ENCODE measurements at regions not wholly inside any gene's neighbourhood (a gene's known extent, or its start where the extent isn't known, plus 50 kb on each side); places are given as distances from the start of the nearest gene placed in this dataset.

DNA sequence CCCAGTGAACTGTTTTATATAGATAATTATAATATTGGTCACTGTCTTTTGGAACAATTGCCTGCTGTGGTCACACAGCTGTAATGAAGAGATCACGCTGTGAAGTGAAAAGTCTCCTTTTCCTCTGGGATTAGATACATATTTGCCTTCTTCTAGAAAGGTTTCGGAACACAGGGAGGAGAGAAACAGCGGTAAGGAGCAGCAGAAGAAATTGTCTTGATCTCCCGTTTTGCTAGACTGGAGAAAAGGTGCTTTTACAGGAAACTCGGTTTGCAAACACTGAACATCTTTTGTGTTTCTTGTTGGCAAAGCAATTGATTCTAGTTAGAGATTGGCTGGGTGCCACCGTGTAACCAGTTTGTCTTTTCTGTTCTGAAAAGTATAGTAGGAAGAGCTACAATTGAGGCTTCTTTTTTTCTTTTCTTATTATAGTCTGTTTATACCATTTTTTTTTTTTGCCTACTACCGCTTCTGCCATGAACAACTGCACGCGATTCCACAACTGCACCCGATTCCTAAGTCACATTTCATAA, 404.1 kb upstream of the ID4 start:
- DNase-seq, result peak; percentile 66

DNA sequence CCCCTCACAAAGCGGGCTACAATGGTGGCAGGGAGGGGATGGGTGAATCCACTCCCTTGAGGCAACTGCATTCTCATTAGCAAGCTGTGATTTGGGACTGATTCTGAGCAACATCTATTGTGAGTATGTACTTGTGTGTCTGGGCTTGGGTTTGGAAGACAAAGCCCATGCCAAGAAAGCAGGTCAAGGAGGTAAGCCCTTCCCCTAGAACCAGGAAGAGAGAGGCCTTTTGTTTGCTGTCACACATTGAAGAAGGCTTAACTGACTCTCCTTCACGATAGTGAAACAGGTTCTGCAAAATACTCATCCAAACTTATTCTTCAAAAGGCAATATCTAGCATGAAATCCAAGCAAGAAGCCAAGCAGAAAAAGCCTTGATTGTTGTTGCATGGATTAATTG, 403.1 kb upstream of the ID4 start:
- no peak for DNase-seq

DNA sequence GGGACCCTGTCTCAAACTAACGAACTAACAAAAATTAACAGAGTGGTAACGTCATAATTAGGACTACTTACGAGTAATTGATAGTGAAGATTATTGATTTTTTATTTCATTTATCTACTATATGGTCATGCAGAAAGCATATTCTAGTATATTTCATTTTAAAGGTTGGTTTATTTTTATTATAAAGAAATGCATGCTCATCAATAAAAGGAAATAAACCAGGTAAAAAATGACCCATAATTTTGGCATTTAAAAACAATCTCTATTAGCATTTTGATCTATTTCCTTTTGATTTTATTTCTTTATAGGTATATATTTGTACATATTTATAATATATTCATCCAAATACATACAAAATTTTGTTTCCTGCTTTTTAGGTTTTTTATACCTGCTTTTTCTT, 401.4 kb upstream of the ID4 start:
- DNase-seq, result no peak

DNA sequence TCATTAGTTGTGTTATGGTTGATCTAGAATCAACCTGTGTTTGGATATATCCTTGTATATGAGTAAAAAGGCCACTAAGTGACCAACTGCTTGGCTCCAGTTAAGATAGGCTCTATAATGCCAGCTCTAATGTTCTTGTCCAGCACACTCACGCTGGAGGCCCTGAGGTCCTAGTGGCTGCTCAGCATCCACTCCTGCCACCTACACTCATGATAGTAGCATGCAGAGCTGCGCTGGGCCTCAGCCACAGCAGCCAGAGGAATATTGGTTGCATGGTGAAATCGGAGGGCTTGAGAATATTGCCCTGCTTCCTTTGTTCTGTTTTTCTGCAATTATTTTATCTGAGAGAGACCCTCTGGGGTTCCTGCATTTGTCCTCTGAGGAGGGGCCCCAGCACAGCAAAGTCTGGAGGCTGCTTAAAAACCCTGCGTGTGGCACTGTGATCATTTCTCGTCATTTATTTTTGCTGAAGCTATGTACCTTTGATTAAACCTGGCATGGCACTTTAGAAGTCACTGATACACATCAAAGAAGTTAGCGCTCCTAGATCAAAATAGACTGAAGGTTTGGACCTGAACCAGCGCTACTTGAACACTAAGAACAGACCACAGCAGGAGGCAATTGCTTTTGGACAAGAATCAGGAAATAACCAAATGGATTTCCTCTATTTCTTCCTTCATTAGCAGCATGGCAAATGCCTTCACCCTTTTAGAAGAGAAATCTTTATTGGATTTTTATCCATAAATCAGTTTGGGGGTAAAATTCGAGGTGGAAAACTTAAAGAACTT, 398.4 kb upstream of the ID4 start:
- DNase-seq, result no peak

DNA sequence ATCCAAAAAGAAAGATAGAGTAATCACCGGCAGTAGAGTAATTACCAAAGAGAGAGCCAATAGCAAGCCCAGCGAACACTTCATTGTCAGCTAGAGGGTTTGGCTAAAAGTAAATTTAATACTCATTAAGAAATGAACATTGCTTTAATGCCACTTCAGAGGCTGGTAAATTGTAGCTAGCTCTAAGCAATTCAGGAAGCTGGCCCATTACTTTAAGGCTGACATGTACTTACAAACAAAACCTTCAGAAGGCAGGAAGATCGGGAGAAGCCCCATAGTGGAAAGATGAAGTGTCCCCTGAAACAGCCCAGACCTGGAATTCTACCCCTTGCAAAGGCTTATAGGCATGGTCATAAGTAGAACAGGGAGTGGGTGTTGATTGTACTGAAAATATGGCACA, 396.6 kb upstream of the ID4 start:
- no peak for DNase-seq

DNA sequence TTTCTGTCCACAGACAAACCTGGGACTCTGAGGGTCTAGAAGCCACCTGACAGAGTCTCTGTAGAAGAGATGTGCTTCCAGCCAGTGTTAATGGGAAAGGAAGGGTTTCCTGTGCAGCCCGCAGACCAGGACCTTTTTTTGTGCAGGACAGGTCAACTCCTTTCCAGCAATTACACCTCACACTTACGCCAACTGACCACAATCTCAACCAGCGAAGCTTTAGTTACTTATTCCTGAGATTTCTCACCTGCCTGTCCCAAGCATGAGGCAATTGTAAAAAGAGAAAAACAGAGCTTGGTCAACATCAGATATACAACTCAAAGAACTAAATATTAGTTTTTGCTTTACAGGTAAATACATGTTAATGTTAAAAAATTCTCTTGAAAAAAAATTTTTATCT, 393.8 kb upstream of the ID4 start:
- DNase-seq, result no peak

DNA sequence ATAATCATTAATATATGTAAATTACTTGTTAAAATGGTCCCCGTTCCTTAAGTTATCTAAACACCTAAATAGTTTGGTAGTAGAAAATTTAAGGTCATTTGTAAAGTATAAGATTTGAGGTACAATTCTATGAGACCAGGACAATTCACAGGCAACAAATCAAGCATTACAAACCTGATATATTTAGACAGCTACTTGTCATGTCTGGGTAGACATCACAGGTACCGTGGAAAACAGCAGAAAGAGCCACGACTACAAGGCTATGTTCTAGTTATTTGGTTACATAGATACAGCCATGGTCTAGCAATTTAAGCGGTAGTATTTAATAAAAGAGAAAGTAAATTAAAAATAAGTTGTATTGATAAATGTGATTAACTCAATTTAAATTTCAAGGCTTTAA, 393.1 kb upstream of the ID4 start:
- no peak for DNase-seq

DNA sequence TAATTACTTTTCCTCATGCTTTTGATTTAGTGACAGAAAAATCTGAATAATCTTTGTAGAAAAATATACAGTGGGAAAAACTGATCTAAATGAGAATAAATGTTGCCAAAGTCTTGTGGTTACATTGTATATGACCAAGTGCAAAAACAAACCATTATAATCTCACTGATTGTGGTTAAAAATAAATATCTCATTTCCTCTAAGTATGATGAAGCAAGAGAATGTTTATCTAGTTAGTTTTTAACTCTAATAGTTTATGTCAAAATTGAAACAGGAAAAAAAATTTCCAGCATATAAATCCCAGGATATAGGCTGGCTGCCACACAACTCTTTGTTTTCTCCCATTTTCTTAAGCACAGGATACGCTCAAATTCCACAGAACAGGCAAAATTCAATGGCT, 392.7 kb upstream of the ID4 start:
- no peak for DNase-seq

DNA sequence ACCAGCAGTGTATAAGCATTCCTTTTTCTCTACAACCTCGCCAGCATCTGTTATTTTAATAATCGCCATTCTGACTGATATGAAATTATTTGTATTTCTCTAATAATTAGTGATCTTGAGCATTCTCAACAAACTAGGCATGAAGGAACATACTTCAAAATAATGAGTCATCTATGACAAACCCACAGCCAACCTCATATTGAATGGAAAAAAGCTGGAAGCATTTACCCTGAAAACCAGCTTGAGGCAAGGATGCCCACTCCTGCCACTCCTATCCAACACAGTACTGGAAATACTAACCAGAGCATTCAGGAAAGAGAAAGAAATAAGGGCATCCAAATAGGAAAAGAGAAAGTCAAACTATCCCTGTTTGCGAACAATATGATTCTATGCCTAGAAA, 390.6 kb upstream of the ID4 start:
- DNase-seq, result no peak

DNA sequence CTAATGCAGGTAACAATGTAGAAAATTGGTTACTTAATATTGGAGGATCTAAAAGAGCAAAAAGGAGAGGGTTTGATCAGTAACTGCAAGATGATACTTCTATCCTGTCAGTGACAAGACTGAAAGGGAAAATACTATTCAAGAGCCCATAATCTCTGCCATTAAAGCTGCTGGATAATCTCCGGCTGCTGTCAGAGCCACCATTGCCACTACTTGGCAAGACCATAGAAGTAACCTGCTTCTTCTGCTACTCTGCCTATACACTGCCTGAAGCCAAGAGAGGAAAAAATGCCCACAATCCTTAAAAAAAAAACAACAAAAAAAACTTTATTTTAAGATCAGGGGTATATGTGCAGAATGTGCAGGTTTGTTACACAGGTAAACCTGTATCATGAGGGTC, 386.5 kb upstream of the ID4 start:
- DNase-seq, result no peak

DNA sequence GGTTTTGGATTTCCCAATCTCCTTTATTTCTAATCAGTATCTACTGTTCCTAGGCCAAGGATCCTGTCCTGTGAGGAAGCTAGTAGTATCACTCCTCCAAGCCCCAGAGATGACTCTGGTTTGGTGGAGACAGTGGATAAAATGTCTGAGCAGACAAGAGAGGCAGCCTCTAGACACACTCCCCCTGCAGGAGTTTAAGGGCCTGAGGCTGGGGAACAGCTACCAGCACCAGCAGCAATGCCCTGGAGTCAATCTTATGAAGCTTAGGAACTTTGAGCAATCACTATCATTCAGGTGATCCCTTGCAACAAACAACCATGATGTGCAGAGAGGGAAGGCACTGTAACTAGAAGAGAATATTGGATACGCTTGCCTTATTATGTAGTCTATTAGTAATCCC, 384.7 kb upstream of the ID4 start:
- no peak for DNase-seq

DNA sequence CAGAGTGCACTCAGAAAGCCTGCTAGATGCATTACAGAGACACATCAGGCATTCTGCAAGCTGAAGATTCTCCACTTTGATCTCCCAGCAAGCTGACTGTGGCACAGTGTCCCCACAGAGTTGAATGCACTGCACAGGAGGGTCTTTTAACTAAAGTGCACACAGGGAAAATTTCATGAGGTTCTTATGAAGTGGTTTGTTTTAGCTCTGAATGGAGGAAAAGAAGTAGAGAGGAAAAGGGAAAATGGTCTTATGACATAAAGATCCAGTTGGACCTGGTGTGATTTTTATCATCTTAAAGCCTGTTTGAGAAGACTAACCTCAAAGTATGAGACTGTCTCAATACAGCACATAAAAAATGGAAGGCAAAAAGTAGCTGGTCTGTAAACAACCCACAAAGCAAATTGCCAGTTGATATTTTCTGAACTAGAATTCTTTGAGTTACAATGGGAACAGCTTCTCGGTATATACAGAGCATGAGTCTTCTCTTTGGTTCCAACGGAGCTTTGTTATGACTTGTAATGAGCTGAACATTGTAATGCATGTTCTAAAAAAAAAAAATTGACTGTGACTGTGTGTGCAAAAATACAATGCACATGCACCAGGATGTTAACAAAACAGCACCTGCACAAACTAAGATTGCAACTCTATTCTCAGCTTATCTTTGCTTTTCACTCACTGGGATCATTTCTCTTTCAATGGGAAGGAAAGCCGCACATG, 383.0 kb upstream of the ID4 start:
- DNase-seq, result no peak

DNA sequence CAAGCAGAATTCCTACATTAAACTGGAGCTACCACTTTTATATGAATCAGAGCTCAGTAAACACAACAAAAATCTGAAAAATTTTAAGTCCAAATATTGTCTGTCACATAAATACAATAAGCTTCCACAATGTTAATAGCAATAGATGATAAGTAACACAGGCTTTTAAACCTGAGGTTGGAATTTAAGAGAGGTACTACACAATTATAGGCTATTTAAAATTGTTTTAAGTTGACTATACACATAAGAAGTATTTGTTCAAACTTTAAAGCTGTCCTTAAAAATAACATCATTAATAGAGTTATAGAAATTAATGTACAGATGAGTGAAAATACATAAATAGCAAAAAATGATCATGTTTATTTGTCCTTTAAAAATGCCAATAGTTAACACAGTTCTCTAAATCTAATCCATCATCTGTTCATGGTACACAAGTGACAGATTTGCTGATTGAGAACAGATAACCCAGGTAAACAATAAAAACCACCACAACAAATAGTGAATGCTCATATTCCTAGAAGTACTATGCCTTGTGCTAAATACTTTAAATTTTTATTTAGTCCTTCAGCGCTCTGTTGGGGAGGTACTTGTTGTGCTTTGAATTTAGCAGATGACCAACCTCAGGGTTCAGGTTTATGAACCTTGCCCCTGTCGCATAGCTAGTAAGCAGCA, 382.3 kb upstream of the ID4 start:
- no peak for DNase-seq

DNA sequence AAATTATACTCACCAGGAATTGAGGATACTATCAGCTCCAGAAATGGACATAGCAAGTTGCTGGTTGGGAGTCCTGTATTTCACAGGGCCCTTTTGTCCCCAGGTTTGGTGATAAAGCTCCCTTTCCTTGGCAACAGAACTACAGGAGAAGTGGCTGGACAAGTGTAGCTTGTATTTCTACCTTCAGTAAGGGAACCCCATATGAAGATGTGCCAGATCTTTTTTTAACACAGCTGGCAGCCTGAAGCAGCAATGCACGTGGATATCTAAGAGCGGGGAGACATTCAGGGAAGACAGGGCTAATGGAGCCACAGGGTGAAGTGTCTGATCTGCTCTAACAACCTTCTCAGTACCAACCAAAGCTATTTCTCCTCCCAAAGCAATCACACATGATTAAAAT, 373.9 kb upstream of the ID4 start:
- no peak for DNase-seq

DNA sequence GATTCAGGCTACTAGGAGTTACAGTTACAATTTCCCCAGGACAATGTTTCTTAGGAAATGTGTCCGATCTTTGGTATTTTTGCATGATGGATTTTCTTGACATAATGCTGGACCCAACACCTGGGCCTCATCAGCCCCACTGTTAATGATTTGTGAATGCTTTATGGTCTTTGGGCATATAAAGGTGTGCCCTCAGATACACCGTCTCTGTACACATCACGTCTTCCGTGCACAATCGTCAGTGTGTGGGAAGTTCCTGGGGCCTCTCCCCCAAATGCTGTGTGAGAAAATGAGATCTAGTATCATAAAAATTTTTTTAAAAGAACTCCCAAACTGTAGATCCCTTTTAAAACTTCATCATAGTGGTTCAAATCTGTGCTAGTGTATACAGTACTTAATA, 373.2 kb upstream of the ID4 start:
- DNase-seq, result no peak

DNA sequence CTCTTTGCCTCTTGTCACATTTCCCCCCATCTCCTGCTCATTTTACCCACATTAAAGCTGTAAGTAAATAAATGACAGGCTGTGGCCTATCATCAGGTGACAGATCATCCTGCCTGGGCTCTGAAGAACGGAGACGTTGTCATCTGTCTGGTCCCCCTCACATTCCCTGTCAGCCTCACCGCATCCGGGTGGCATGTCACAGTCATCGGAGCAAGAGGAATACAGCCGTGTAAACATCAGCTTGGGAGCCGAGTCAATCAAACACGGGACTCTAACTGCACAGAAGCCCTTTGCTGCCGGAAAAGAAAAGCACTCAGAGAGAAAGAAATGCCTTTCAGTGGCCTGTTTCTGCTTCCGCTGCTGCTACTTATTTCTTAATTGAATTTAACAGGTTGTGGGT, 371.9 kb upstream of the ID4 start:
- no peak for DNase-seq

DNA sequence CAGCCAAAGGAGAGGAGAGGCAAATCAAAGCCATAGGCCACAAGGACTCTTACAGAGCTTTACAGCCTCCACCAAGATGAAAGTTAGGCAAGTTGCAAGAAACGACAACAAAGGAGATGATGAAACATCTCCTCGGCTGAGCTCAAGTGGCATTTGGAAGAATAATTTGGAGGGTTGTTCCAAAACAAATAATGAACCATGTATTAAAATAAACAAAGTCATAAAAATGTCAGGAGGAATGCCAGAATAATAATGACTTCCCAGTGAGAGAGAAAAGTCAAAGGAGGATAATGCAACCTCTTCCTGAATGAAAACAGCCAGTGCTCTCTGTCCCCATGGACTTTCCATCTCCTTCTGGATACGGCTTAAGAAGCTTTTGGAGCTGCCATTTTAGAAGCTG, 371.4 kb upstream of the ID4 start:
- DNase-seq, result no peak

DNA sequence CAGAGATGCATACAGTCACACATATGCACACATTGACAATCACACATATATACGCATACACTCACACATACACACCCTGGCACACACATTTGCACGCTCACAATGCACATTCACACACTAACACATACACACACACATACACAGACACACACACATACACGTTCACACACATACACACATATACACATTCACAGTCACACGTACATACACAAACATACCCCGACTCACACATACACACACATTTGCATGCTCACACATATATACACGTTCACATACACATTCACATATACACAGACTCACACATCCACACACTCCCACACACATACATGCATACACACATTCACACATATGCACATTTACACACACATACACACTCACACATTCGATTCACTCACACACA, 366.8 kb upstream of the ID4 start:
- no peak for DNase-seq

DNA sequence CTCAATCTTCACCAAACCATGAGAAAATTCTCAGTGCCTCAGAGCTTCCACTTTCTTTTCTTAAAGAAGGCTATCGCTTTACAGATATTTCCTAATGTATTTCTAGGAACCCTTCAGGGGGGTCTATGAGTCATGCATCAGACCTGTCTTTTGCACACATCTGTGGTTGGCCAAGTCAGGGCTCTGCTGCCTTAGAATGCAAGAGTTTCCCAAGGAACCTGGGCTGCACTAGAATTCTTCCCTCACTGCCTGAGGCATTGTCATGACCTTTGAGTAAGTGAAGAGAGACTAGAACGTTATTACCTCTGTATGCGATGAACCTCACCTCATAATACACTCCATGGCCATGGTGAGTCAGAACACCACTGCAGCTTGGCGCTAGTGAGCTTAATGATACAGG, 365.0 kb upstream of the ID4 start:
- DNase-seq, result no peak

DNA sequence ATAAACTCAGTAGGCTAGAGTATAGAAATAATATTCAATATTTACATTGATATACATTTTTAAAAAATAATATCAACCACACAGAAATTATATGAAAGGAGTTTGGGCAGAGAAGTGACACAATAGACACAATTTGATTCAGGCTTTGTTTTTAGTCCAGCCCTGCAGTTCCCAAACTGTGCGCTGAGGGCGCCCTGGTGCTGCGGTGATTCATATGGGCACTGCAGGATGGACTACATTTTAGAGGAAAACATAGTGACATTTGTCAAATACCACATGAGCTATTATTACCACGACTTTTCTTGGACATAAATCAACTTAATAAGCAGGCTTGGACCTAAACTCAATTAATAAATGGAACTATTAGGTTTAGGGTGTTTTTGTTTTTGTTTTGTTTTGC, 364.3 kb upstream of the ID4 start:
- no peak for DNase-seq

DNA sequence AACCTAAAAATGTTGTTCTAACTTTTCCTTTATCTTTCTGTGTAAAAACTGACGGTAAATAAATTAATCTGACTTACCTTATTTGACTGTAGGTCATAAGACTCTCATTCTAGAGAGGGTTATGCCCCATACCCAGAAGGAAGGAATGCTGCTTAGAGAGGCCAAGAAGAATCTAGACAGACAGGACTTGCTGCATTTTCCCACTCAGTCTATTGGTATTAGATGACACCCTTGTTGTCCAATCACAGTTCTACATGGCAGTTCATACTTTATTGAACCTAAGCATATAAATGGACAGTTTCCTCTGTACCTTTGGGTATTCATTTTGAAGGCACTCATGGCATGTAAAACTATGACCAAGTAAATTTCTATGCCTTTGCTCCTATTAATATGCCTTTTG, 359.6 kb upstream of the ID4 start:
- DNase-seq, result no peak

DNA sequence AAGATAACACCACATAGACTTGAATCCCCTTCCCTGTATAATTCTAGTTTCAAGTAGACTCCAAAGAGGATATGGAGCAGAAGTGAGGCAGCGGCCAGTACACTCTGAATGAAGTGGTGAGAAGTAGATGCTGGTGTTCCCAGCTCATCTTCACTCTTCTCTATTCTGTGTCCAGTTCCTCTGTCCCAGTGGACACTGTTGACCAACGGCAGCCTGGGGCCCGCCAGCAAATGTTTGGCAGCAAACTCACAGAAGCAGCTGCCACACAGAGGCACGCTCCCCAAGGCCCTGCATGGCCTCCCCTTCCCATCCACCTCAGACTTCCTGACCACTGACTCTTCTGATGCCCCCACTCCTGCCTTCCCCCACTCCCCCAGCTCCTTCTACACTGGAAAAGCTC, 358.9 kb upstream of the ID4 start:
- DNase-seq, result no peak

DNA sequence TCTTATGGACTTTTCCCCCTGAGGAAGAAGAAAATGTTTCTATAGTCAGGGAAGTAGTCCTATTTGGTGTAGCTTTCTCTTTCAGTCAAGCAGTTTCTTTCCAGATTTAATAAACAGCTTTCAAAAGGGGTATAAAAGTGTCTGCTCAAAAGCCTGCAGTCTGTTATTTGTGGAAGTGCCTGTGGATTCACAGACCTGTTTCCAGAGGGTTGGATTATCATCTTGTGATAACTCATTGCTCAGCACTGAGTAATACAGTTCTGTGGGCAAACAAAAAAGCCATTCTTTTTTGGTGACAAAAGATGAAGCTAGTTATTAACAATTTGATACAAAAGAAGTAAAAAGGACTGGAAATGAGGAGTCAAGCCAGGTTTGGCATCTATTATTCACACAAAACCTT, 358.2 kb upstream of the ID4 start:
- DNase-seq, result no peak

DNA sequence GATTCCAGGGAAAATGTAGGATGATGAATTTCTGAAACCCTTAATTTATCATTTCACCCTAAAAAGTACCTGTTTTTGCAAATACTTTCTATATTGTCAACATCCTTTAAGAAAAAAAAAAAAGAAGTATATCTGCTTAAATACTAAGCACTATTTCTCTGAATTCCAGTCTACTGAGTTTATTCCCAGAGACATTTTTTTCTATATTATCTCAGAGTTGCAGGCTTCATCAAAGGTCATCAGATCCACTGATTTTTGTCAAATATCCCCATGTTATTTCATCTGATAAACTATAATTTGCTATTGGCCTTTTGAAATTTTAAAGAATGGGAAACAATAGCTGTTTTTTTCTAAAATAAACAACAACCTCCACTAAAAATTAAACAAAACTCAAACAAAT, 357.6 kb upstream of the ID4 start:
- DNase-seq, result no peak

Data from NCI-H774 (cell line).